OCI-LY7 (cell line): ENCODE measurements at regions not wholly inside any gene's neighbourhood (a gene's known extent, or its start where the extent isn't known, plus 50 kb on each side); places are given as distances from the start of the nearest gene placed in this dataset.

Experiments used
- CTCF ChIP-seq: fragments of 200-600 bp; sonication (generic); conservative IDR thresholded peaks from 2 replicates; pipeline ENCODE4 v1.5.1; 2014; ENCODE audit warnings: mild to moderate bottlenecking, antibody characterized with exemption, low read length, moderate library complexity, mixed read lengths
- EZH2phosphoT487 ChIP-seq: fragments of 200-600 bp; sonication (generic); IDR thresholded peaks from 2 replicates; pipeline ENCODE4 v1.6.1; 2018; ENCODE audit warnings: low read depth, borderline replicate concordance, mild to moderate bottlenecking, mixed run types, antibody characterized with exemption, low read length, moderate library complexity, mixed read lengths

- TF ChIP-seq CTCF (no peak), EZH2phosphoT487 (no peak)
These were observed 481.1 kb upstream of the HS6ST1 start for GRCh38 chr2:128799730-128800129.
